ENCODE measurements at regions not wholly inside any gene's neighbourhood (a gene's known extent, or its start where the extent isn't known, plus 50 kb on each side); places are given as distances from the start of the nearest gene placed in this dataset.

DNA sequence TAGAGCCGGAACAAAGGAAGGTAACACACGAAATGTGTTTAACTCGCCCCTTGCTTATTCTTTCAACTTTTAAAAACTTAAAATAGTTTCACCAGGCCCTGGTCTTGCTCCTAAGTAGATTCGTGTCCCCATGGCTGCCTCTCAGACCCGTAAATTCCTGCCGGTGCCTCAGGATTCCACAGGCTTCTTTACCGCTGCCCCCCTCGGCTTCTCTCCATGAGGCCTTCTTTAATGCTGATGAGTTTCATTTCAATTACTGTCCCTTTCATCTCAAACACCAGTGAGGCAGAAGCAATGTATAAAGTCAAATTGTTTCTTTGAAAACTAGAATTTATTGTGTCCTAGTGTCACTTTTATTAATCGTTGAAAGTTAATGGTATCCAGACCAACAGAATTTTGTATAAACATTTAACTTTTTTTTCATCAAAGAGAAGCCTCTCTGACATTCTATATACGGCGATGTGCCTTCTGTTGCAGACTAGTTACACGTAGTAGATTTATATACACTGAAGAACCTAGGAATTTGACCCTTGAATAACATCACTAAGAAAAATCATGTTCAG, 225.2 kb downstream of the C7orf25 start:
- WGBS, 10 experiments = 8 to 83% (median 27%) methylated on average over 2 to 12 of the region's 12 CpGs
- H3K4me3 ChIP-seq = no peak overlapping the region
- in situ Hi-C loops (cut with MboI; ENCODE audit: low pct_unique_long_range_greater_than_20kb in 2 of 9, low sequenced_read_pairs in 9 of 9, unreplicated experiment in 9 of 9) = loop anchor here in 3 of 9 experiments (25.0 kb wide), 3 partner anchors 424 to 749 kb away; no protein-coding TSS in a partner anchor
- no peak overlapping the region for H3K27ac ChIP-seq
- H3K4me1 ChIP-seq (replicated peaks in 1 of 2) = peaks cover 9 to 24% of the 10 kb centered on the region in 2 donors
- ATAC-seq (replicated peaks in 6 of 8) = peak in 4 of 8 experiments; percentile 28 to 58 (median 38)

DNA sequence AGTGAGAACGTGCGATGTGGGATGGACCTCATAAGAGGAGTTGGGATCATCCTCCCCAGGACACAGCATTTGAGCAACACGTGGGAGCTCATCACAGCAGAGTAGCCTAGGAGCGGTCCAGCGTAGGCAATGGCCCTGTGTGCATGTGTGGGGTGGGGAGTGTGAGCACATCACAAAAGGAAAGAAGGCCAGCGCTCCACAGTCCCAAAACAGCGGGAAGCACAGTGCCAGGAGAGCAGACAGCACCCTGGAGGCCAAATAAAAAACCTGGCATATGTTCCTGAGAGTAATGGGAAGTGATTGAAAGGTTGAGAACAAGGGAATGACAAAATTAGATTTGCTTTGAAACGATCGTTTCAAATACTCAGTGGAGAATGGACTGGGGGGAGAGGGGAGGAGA, 226.0 kb downstream of the C7orf25 start:
- in situ Hi-C loops (cut with MboI; ENCODE audit: low pct_unique_long_range_greater_than_20kb in 2 of 9, low sequenced_read_pairs in 9 of 9, unreplicated experiment in 9 of 9) = loop anchor here in 3 of 9 experiments (25.0 kb wide), 3 partner anchors 424 to 749 kb away; no protein-coding TSS in a partner anchor
- 0 to 100% (median 33%) methylated on average over 1 to 7 of the region's 9 CpGs for WGBS, 10 experiments
- Histone ChIP-seq H3K4me3 (no peak overlapping the region), H3K4me1 (replicated peaks in 1 of 2) (peaks cover 9 to 24% of the 10 kb centered on the region in 2 donors), H3K27ac (no peak overlapping the region)
- ATAC-seq (replicated peaks in 6 of 8) = no peak

DNA sequence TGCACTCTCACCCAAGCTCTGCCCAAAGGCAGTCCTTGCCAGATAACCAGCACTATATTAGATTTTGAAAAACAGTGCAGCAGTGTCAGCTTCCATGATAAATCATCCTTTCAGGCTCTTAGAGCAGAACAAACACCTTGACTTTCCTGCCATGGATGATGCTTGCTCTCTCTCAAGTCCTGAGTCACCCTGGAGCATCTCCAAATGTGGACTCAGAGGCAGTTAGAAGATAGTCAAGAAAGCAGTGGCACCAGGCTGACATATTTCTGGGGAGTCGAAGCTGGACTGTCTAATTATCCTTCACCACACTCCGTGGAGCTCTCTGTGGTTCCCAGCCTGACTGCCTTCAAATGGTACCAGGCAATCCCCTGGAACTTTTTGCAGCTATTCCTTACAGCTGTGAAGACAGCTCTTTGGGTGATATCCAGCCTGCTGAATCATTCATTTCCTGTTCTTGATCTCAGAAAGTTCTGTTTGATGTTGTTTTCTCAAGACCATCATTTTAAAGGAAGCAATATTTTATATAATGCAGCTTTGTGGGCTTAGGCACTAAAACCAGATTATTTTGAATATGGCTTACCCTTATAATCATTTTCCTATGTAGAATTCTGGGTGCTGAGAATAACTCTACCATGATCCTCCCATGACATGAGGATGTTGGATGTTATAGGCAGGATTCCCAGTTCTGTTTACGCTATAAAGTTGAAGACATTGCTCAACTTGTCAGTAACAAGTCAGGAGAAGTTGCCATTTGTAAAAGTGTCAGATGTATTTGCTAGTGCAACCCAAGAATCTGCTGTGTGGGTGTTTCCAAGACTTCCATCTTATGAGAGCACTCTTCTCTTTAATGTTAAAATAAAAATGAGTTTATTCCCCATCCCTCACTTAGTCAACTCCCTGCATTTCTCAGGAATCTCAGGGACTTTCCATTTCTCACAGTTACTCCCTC, 233.8 kb downstream of the C7orf25 start:
- in situ Hi-C loops (cut with MboI; ENCODE audit: low pct_unique_long_range_greater_than_20kb in 2 of 9, low sequenced_read_pairs in 9 of 9, unreplicated experiment in 9 of 9) = loop anchor here in 3 of 9 experiments (25.0 kb wide), 3 partner anchors 416 to 741 kb away; no protein-coding TSS in a partner anchor

GRCh38 chr7:42674541-42674940, 237.3 kb downstream of the C7orf25 start:
- in situ Hi-C loops (cut with MboI; ENCODE audit: low pct_unique_long_range_greater_than_20kb in 2 of 9, low sequenced_read_pairs in 9 of 9, unreplicated experiment in 9 of 9) = no loop called here
- no peaks in the 10 kb centered on the region for H3K4me1 ChIP-seq (replicated peaks in 1 of 2)
- no peak for ATAC-seq (replicated peaks in 6 of 8)
- H3K4me3 ChIP-seq = no peak overlapping the region
- H3K27ac ChIP-seq = no peak overlapping the region

More for the DNA sequence above, 233.8 kb downstream of the C7orf25 start:
- Histone ChIP-seq H3K27ac (no peak overlapping the region), H3K4me3 (no peak overlapping the region), H3K4me1 (replicated peaks in 1 of 2) (no peaks in the 10 kb centered on the region)
- ATAC-seq (replicated peaks in 6 of 8) = peak in 7 of 8 experiments; percentile 17 to 88 (median 32)
- 0 to 94% (median 71%) methylated on average over 1 to 3 of the region's 3 CpGs; no CpG with 5 or more reads in 1 of the 10 experiments for WGBS, 10 experiments

- in situ Hi-C loops (cut with MboI; ENCODE audit: low pct_unique_long_range_greater_than_20kb in 2 of 9, low sequenced_read_pairs in 9 of 9, unreplicated experiment in 9 of 9) = no loop called here
- H3K27ac ChIP-seq = no peak overlapping the region
- 86 to 100% (median 95%) methylated on average over 1 to 6 of the region's 6 CpGs; no CpG with 5 or more reads in 3 of the 10 experiments for WGBS, 10 experiments
- no peaks in the 10 kb centered on the region for H3K4me1 ChIP-seq (replicated peaks in 1 of 2)
- H3K4me3 ChIP-seq = no peak overlapping the region
- ATAC-seq (replicated peaks in 6 of 8) = no peak
Measured at GRCh38 chr7:42673951-42674350, 237.9 kb downstream of the C7orf25 start.

DNA sequence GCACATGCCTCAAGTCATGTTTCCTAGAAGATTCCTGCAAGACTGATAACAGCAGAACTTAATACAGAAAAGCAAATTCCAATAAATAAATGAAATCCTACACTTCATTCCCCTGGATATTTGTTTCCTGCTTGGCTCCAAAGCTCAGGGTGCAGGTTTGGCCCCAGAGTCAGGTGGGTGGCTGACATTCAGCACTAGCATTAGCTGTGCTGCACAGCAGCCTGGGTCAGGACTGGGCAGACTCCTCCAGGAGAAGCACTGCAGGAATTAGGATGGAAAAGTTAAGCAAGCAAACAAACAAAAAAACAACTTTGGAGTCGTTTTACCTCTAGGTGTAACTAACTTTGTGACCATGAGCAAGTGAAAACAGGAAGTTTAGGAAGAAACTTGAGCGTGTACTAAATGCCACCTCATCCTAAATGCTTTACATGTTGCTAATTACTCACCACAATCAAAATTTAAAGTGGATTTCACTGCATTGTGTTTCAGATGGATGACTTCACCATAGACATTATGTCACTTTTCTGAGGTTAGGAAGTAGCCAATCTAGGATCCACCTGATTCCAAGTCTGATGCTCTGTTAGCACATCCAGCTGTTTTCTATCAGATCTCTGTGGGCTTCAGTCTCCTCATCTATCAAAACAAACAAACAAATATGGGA, 239.4 kb downstream of the C7orf25 start:
- no peak overlapping the region for H3K27ac ChIP-seq
- no peak overlapping the region for H3K4me3 ChIP-seq
- in situ Hi-C loops (cut with MboI; ENCODE audit: low pct_unique_long_range_greater_than_20kb in 2 of 9, low sequenced_read_pairs in 9 of 9, unreplicated experiment in 9 of 9) = no loop called here
- ATAC-seq (replicated peaks in 6 of 8) = no peak
- no peaks in the 10 kb centered on the region for H3K4me1 ChIP-seq (replicated peaks in 1 of 2)
- 24 to 83% (median 51%) methylated on average over 1 to 2 of the region's 2 CpGs; no CpG with 5 or more reads in 4 of the 10 experiments for WGBS, 10 experiments

DNA sequence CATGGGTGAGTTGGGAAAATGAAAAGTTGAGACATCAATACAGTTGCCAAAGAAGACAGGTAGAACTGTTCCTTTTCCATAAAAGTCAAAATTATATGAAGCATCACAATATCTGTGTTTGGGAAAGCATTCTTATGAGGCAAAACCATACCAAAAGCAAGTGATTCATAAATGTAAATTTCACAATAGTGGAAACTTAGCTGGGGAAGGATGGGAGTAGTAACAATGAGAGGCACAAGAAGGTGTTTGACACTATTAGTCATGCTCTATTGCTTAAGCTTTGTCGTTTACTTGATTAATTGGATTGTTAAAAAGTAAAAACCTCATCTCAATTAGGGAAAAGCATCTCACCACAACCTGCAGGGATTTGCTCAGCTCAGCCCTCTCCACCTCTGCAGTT, 240.2 kb downstream of the C7orf25 start:
- 0 to 79% (median 37%) methylated on average over 1 of the region's 1 CpG; no CpG with 5 or more reads in 4 of the 10 experiments for WGBS, 10 experiments
- H3K27ac ChIP-seq = no peak overlapping the region

DNA sequence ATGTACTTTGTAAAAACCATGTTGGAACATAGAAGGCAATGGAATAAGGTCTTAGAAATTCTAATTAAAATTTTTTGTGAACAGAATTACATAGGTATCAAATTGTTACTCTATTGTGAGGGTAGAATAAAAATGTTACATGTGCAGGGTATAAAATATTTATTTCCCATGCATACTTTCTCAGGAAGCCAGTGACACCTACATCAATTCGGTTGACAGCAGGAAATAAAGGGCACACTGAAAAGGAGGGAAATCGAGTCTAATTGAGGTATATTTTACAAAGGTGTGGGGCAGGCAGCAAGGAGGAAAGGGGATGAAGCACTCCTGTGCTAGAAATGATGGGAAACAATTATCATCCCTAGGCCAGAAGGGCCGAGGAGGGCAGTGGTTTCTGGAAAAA, 244.9 kb downstream of the C7orf25 start:
- no peak overlapping the region for H3K4me3 ChIP-seq
- H3K4me1 ChIP-seq (replicated peaks in 1 of 2) = no peaks in the 10 kb centered on the region
- WGBS, 10 experiments = 9 to 100% (median 57%) methylated on average over 1 to 3 of the region's 3 CpGs
- in situ Hi-C loops (cut with MboI; ENCODE audit: low pct_unique_long_range_greater_than_20kb in 2 of 9, low sequenced_read_pairs in 9 of 9, unreplicated experiment in 9 of 9) = no loop called here
- ATAC-seq (replicated peaks in 6 of 8) = no peak
- H3K27ac ChIP-seq = no peak overlapping the region

More for the DNA sequence above, 240.2 kb downstream of the C7orf25 start:
- no peaks in the 10 kb centered on the region for H3K4me1 ChIP-seq (replicated peaks in 1 of 2)
- H3K4me3 ChIP-seq = no peak overlapping the region
- ATAC-seq (replicated peaks in 6 of 8) = peak in 2 of 8 experiments; percentile 83 to 90
- in situ Hi-C loops (cut with MboI; ENCODE audit: low pct_unique_long_range_greater_than_20kb in 2 of 9, low sequenced_read_pairs in 9 of 9, unreplicated experiment in 9 of 9) = no loop called here

DNA sequence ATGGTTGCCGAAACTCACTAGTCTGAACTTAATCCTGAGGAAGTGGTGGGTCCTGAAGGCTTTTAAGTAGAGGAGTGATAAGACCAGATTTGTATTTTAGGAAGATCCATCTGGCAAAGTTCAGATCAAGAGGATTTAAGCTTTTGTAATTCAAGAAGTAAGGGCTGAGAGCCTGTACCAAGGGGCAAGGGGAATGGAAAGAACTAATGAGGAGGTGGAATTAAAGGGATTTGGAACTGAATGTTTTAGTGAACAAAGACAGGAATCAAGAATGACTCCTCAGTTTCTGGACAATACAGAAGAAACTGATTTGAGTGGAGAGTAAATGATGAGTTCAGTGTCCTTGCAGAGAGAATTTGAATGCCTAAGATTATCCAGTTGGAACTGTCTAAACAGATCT, 249.0 kb downstream of the C7orf25 start:
- no peaks in the 10 kb centered on the region for H3K4me1 ChIP-seq (replicated peaks in 1 of 2)
- in situ Hi-C loops (cut with MboI; ENCODE audit: low pct_unique_long_range_greater_than_20kb in 2 of 9, low sequenced_read_pairs in 9 of 9, unreplicated experiment in 9 of 9) = no loop called here
- H3K27ac ChIP-seq = no peak overlapping the region
- no peak for ATAC-seq (replicated peaks in 6 of 8)
- WGBS, 10 experiments = 67 to 100% (median 100%) methylated on average over 1 of the region's 1 CpG; no CpG with 5 or more reads in 2 of the 10 experiments
- H3K4me3 ChIP-seq = no peak overlapping the region

DNA sequence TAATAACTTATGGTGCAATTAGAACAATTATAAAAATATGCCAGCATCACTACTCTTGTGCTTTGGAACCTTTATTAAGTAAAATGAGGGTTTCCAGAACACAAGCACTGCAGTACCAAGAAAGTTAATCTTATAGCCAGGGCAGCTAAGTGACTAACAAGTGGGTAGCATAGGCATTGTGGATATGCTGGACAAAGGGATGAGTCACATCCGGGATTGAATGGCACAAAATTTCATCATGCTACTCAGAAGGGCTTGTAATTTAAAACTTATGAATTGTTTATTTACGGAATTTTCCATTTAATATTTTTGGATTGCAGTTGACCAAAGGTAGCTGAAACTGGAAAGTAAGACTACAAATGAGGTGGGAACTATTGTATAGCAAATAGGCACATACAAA, 250.6 kb downstream of the C7orf25 start:
- peak in 1 of 8 experiments; percentile 83 for ATAC-seq (replicated peaks in 6 of 8)
- H3K4me1 ChIP-seq (replicated peaks in 1 of 2) = no peaks in the 10 kb centered on the region
- in situ Hi-C loops (cut with MboI; ENCODE audit: low pct_unique_long_range_greater_than_20kb in 2 of 9, low sequenced_read_pairs in 9 of 9, unreplicated experiment in 9 of 9) = no loop called here
- H3K27ac ChIP-seq = no peak overlapping the region
- no peak overlapping the region for H3K4me3 ChIP-seq
- 0 to 100% (median 63%) methylated on average over 1 to 2 of the region's 2 CpGs; no CpG with 5 or more reads in 1 of the 10 experiments for WGBS, 10 experiments

DNA sequence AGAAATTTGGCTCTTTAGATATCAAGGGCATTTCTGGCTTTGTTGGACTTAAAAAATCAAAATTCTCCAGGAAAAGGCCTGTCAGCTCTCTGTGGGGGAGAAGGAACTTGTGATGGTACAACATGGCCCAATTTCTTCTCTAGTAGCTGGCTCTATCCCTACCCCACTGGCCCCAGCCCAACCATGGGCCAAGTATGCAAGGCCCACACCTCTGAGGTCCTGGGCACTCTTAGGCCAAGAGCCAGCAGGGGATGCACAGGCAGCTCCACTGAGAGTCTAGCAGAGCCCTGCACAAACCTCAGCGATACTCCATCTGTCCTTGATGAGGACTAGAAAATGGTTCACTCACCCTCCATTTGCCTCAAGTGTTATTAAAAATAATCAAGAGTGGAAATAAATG, 261.2 kb downstream of the C7orf25 start:
- in situ Hi-C loops (cut with MboI; ENCODE audit: low pct_unique_long_range_greater_than_20kb in 2 of 9, low sequenced_read_pairs in 9 of 9, unreplicated experiment in 9 of 9) = no loop called here
- no peak for ATAC-seq (replicated peaks in 6 of 8)
- Histone ChIP-seq H3K4me1 (replicated peaks in 1 of 2) (no peaks in the 10 kb centered on the region), H3K27ac (no peak overlapping the region), H3K4me3 (no peak overlapping the region)
- 40 to 100% (median 75%) methylated on average over 1 of the region's 1 CpG; no CpG with 5 or more reads in 6 of the 10 experiments for WGBS, 10 experiments

DNA sequence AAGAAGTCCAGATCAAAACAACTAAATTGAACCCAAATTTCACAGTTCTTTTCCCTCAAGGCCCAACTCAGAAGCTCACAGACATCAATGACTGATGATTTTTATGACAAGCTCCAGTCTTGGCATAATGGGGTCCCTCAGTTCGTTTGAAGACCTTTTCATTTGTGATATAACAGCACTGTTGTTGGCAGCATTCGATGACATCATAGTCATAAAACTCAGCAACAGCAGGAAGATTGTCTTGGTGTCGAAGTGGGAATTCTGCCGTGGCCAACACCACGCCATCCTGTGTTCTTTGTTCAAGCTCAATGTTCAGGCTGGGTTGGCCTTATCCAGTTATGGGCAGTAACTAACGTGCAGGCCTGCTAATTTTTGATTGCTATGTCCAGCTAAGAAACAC, 261.7 kb downstream of the C7orf25 start:
- in situ Hi-C loops (cut with MboI; ENCODE audit: low pct_unique_long_range_greater_than_20kb in 2 of 9, low sequenced_read_pairs in 9 of 9, unreplicated experiment in 9 of 9) = no loop called here
- H3K27ac ChIP-seq = no peak overlapping the region
- H3K4me1 ChIP-seq (replicated peaks in 1 of 2) = no peaks in the 10 kb centered on the region
- WGBS, 10 experiments = 30 to 83% (median 76%) methylated on average over 1 to 6 of the region's 6 CpGs; no CpG with 5 or more reads in 1 of the 10 experiments
- H3K4me3 ChIP-seq = no peak overlapping the region
- ATAC-seq (replicated peaks in 6 of 8) = no peak

- ATAC-seq (replicated peaks in 6 of 8) = peak in 2 of 8 experiments; percentile 20 to 24
- no peak overlapping the region for H3K4me3 ChIP-seq
- in situ Hi-C loops (cut with MboI; ENCODE audit: low pct_unique_long_range_greater_than_20kb in 2 of 9, low sequenced_read_pairs in 9 of 9, unreplicated experiment in 9 of 9) = no loop called here
- H3K4me1 ChIP-seq (replicated peaks in 1 of 2) = no peaks in the 10 kb centered on the region
- WGBS, 10 experiments = 20 to 83% (median 72%) methylated on average over 1 to 3 of the region's 3 CpGs; no CpG with 5 or more reads in 5 of the 10 experiments
- H3K27ac ChIP-seq = no peak overlapping the region
Measured at GRCh38 chr7:42645906-42646305, 266.0 kb downstream of the C7orf25 start.
